HG02623 (cell line): ENCODE measurements at regions not wholly inside any gene's neighbourhood (a gene's known extent, or its start where the extent isn't known, plus 50 kb on each side); places are given as distances from the start of the nearest gene placed in this dataset.
A peak's percentile ranks its signal among the peaks of the same experiment; 100 is the strongest.

Source experiments
- ATAC-seq: cut with Tn5 transposase; IDR thresholded peaks from one replicate; pipeline ENCODE4 v1.9.1; 2021; ENCODE audit warnings: moderate library complexity; ENCODE audit not compliant: unreplicated experiment

DNA sequence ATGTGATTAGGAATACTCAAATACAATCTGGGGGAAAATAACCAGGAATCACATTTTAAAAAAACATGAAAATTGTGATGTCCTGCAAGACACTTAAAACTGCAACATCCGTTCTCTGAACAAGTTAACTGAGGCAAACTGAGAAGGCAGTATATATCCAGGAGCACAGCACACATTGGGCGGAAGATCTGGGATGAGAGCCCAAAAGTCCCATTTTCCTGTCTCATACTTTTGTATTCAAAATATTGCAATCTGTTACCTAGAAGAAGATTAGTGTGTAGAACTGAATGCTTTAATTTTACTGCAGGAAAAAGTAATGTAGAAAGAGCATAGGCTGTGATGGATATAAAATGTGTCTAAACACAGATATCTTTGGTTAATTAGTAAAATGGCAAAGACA, 276.8 kb upstream of the FANCL start:
- ATAC-seq = no peak

DNA sequence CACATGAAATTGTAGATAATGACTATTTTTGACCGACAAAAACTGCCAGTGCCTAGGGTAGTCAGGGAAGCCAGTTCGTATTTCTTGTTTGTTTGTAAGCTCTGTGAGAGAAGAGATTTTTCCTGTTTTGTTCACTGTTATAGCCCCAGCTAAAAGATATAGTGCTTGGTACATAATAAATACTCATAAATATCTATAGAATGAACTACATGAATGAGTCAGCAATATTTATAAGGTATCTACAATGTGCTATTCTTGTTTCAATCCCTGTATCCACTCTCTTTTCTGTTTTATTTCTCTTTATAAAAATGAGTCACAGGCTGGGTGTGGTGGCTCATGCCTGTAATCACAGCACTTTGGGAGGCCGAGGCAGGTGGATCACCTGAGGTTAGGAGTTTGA, 275.6 kb upstream of the FANCL start:
- no peak for ATAC-seq

DNA sequence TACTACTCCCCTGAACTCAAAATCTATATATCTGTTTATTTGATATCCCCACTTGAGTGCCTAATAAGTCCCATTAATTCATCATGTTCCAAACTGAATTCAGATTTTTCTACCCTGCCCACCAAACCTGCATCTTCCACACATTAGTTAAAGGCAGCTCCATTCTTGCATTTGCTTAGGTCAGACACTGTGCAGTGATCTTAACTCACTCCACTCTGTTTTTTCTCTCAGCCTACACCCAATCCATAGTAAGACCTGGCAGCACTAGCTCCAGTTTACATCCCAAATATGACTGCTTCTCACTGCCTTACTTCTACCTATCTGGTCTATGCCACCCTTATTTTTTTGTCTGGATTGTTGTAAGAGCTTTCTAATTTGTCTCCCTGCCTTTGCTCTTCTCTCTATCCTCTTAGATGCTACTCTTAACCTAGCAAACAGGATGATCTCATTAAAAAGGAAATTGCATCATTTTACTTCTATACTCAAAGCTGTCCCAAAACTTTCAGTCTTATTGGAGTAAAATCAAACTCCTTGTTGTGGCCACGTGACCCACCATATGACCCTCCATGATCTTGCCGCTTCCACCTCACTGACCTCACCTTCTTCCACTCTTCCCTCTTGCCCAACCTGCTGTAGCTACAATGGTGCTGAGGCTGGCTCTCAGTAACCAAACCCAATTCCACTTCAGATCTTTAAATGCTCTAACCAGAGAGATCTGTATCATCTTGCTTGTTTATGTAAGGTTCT, 274.9 kb upstream of the FANCL start:
- no peak for ATAC-seq

GRCh38 chr2:58514252-58514651, 273.1 kb upstream of the FANCL start:
- peak; percentile 91 for ATAC-seq

DNA sequence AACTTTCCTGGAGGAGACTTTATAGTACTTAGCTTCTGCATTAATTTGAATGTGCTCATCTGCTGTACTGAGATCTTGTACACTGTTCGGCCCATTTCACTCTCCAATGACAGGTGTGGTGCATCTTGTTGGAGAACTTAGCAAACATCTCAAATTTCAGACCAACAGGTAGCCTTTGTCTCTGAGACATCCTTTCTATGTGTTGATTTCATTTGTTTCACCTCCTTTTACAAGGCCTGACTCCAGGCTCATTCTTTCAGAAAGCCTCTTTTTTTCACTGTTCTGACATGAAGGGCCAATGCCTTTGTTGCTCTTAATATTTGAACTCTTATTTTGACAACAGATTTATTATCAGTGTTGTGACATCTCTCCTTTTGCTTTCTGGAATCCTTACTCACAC, 271.8 kb upstream of the FANCL start:
- no peak for ATAC-seq

DNA sequence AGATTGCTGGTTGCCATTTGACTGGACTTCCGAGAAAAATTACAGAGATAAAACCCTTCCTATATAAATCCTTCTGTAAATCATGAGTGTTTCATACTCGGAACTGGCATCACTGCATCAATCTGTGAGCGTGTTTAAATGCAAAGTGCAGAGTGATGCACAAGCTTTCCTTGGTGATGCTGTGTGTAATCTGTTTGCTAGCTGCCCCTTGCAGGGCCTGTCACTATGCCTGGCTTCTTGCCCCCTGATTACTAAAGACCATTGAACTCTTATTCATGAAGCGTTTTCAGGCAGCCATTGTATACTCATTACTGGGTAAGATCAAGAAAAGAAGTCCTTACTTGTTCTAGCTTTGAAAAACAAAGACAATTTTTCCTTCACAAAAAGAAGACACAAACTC, 266.9 kb upstream of the FANCL start:
- ATAC-seq = no peak

DNA sequence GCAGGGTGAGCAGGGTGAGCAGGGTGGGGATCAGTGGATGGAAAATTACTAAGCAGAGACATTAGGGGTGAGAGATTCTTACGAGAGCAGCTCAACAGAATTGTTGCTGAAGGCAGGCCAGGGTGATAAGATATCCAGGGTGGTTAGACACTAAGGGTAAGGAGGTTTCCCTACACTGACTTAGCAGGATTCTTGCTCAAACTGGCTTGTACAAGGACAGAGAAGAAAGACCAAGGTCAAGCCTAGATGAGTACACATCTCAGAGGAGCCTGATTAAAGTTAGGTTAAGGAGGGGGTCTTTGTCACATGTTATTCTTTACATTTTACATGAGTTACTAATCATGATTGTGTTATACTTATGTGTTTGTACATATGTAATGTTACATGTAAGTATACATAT, 262.8 kb upstream of the FANCL start:
- no peak for ATAC-seq

DNA sequence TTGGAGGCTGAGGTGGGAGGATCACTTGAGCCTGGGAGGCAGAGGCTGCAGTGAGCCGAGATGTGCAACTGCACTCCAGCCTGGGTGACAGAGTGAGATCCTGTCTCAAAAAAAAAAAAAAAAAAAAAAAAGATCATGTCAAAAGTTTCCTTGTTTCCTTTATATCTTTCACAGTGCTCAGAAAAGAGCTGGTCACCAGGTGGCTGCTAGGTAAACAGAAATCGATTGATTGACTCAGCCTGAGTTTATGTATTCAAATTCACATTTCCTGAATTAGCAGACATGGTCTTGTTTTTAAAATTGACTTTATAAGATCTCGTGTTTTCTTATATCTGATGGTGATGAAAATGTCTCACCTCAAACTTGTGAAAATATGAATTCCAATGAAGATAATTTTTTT, 261.8 kb upstream of the FANCL start:
- no peak for ATAC-seq

GRCh38 chr2:58501371-58502160, 260.4 kb upstream of the FANCL start:
- ATAC-seq = no peak

DNA sequence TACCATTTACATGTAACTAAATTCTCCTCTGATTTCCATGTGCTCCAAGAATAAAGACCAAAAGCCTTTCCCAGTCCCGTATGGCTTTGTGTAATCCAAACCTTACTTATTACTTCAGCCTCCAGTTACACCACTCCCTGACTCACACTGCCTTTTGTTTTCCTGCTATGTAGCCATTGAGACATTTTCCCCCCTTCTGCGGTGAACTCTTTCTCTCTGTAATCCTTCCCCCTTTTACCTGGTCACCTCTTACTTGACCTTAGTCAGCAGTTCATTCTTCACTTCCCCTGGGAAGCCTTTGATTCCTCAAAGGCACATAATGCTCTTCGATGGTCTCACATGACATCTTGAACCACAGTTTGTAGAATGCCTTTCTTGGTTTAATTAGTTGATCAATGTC, 256.0 kb upstream of the FANCL start:
- no peak for ATAC-seq

DNA sequence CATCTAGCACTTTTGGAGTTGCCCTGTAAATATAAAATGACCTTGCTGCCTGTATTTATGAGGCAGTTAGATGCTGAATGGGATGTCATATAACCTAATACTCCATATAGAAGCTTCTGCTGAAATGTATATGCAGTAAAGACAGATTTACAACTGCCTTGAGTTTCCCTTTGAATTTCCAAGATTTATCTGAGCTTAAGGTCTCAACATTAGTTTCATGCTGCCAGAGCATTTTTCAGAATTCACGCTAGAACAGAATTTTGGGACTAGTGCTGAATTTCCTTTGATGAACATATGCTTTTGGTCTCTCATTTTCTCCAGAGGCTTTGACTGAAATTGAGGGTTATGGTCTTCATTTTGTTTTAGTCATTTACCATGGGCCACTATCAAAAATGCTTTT, 254.7 kb upstream of the FANCL start:
- no peak for ATAC-seq

DNA sequence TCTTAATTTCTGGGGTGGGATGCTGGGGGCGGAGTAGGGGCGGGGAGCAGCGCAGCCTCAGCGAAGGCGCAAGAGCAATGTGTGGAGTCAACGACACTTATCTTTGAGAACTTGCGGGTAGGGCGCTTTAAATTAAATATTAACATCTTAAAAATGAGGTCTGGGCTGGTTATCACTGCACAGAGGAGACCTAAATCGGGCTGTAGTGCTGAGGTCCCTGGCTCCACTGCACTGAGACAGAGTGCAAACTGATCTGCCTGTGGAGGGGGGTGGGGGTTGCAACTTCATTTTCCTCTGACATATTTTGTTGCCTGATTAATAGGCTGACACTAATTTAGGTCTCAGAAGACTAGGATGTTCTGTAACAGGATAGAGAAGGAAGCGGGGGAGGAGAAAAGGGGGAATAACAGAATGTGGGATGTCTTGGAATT, 253.0 kb upstream of the FANCL start:
- no peak for ATAC-seq

DNA sequence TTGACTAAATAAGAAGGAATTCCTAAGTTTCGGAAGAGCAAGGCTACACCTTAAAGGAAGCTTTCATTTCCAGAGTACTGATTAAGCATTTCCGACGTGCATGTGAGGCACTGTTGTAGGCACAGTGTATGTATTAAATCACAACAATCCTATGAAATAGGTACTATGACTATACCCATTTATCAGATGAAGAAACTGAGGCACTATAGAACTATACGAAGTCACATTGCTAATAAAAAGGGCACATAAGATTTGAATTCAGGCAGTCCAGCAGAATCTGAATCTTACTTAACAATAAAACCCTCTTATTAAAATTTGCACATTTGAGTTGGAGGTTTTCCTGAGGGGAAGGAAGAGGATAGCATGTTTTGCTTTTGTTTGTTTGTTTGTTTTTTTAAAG, 243.5 kb upstream of the FANCL start:
- no peak for ATAC-seq

- ATAC-seq = no peak
These were observed 243.1 kb upstream of the FANCL start for GRCh38 chr2:58484221-58484620.

DNA sequence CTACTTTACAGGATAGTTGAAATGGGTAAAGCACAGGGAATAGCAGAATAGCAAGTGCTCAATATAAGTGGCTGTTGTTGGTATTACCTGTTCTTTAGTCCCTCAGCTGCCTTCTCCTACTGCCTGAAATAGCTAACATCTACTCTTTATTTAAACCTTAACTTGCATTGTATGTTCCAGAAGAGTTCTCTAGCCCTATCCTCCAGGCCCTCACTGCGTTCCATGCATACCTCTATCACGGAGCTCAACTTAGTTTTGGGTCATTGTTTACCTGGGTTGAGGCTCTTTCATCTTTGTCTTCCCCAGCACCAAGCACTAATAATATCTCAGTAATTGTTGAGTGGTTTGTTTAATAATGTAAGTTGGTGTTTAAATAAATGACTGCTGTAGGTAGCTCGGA, 242.2 kb upstream of the FANCL start:
- ATAC-seq = no peak

- no peak for ATAC-seq
These were observed 240.5 kb upstream of the FANCL start for GRCh38 chr2:58481670-58482069.

DNA sequence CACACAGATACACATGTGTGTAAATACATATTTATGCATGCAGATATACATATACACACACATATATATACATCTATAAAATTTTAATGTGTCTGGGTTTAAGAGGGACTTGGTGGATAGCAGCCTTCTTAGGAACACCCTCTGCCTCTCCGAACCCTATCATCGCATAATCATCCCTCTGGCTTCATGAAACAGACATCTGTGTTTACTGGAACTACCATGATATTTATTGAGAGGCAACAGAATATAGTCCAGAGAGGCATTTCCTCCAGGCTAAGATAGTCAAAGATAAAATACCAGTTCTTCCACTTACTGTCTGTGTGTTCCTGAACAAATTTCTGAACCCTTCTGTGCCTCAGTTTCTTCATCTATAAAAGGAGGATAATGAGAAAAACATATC, 239.0 kb upstream of the FANCL start:
- no peak for ATAC-seq

GRCh38 chr2:58479535-58480140, 238.5 kb upstream of the FANCL start:
- no peak for ATAC-seq

DNA sequence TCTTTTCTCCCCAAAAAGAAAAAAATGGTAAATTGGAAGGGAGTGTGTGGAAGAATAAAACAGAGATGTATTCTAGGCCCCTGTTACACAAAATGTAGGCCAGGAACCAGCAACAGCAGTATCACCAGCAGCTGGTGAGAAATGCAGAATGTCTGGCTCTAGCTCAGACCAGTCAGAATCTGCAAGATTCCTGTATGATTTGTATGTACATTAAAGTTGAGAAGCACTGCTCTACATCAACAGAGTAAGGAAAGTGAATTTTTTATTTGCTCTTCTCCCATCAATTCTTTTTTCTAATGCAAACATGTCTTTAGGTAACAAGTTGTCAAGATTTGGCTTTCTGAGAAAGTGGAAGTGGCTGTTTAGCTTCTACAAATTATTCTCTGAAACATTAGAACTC, 235.4 kb upstream of the FANCL start:
- no peak for ATAC-seq

DNA sequence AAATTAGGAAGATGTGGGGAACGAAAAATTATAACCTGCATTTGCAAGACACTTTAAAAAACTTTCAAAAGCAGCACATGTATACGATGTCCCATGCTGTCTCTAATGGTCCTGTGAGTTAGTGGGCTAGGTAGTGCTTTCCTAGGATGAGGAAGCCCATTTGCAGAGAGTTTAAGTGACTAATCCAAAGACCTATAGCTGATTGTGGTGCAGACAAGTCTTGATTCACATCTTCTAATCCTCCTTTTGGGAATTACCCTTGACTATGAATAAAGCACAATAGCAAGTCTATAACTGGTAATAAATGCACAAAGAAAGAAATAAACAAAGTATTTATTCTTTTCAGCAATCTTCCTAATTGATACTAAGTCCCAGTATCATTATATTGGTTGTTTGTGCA, 234.6 kb upstream of the FANCL start:
- no peak for ATAC-seq

GRCh38 chr2:58473165-58473564, 232.0 kb upstream of the FANCL start:
- ATAC-seq = no peak

DNA sequence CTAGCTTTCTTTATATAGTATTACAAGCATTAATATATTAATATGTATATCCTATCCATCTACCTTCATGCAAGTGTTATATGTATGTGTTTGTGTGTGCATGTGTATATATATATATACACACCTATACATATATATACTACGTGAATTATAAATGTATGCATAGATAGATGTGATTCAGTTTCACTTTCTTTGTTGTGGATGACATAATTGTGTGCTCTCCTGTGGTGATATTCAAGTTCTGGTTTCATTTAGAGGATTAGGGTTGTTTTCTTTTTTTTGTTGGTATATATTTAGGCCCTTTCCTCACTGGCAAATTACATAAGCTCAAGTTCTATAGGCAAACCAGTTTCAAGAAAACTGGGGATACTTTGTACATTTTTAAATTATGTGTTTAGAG, 225.7 kb upstream of the FANCL start:
- peak; percentile 77 for ATAC-seq
